Adrenal gland (tissue), 5 donors: ENCODE measurements at regions not wholly inside any gene's neighbourhood (a gene's known extent, or its start where the extent isn't known, plus 50 kb on each side); places are given as distances from the start of the nearest gene placed in this dataset.

Source experiments
- POLR2A ChIP-seq, 2 donors: fragments of 450-650 bp; IDR thresholded peaks; one replicate each; pipeline ENCODE4 v1.6.1; 2017; ENCODE audit warnings: antibody characterized with exemption in 2 of 2, mild to moderate bottlenecking in 2 of 2, moderate library complexity in 1 of 2
- TF ChIP-seq, protein P1 (sequence below), 6 experiments: fragments of 450-650 bp in 4 of 6; fragments of 200-600 bp in 2 of 6; sonication (generic) in 1 of 6; IDR thresholded peaks; 1 replicate in 5 of 6; 2 replicates in 1 of 6; pipeline versions ENCODE4 v1.5.1 to v1.8.0; 2016 to 2021; ENCODE audit warnings: antibody characterized with exemption in 6 of 6, mild to moderate bottlenecking in 2 of 6, moderate library complexity in 1 of 6
- donor health status: DM: no; HTN: no; CAD: no.

DNA sequence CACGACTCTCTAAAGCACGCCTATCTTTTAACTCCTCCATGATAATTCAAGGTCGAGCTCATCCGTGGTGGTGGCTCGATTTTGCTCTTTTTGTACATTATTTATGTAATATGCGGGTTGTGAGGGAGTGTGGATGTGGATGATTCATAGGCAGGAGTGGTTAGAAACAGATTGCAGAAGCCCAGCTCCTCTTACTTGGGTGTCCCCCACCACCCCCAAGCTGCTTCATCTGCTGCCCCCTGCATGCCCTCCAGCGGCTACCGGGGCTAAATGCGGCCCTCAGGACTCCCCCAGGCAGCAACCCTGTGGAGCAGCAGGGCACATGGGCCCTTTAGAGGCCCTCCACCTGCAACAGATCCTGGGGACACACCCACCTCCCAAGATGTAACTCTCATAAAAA lies 111.5 kb upstream of the SELENOK start:
- TF ChIP-seq, protein P1, sequence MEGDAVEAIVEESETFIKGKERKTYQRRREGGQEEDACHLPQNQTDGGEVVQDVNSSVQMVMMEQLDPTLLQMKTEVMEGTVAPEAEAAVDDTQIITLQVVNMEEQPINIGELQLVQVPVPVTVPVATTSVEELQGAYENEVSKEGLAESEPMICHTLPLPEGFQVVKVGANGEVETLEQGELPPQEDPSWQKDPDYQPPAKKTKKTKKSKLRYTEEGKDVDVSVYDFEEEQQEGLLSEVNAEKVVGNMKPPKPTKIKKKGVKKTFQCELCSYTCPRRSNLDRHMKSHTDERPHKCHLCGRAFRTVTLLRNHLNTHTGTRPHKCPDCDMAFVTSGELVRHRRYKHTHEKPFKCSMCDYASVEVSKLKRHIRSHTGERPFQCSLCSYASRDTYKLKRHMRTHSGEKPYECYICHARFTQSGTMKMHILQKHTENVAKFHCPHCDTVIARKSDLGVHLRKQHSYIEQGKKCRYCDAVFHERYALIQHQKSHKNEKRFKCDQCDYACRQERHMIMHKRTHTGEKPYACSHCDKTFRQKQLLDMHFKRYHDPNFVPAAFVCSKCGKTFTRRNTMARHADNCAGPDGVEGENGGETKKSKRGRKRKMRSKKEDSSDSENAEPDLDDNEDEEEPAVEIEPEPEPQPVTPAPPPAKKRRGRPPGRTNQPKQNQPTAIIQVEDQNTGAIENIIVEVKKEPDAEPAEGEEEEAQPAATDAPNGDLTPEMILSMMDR (IDR thresholded peaks at IDR 0.05), result no peak
- no peak for TF ChIP-seq POLR2A (IDR thresholded peaks at IDR 0.05)
